CD4-positive, alpha-beta T cell treated with Interferon alpha-2 for 1 hour (primary cell): ENCODE measurements at regions not wholly inside any gene's neighbourhood (a gene's known extent, or its start where the extent isn't known, plus 50 kb on each side); places are given as distances from the start of the nearest gene placed in this dataset.
"Not testable (repeated sequence)": the region's sequence is repeated elsewhere in the genome, so short reads cannot be mapped to it uniquely, and the experiment has no call there.

Experiments used
- DNase-seq, 2 donors: peaks; one replicate each; pipeline ENCODE4 v3.0.0-alpha.2; 2020 to 2022

GRCh38 chr7:91719008-91719407 is 161.5 kb downstream of the MTERF1 start:
- DNase-seq, result no peak

DNA sequence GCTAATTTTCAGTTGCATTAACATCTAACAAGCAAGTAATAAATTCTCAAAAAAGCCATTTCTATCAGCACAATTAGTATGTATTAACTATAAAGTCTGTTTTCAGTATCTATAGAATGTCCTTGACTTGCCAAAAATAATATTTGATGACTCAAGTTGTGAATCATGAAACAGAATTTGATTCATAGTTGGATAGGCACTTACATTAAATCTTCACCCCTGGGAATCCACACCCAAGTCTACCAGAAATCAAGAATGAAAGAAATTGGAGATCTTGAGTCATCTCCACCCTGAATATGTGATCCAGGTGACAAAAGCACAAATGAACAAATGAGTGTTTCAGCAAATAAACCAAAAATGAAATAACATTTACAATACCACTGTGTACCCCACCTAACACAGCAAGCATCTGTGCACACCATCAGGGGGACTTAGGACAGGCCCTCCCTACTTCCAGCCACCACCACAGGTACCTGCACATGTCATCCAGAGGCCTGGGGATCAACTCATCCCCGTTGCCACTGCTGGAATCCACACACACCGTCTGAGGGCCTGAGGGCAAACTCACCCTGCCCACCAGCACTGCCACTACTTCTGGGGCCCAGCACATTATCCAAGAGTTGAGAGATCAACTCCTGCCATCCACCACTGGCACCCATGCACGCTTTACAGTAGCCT is 160.1 kb downstream of the MTERF1 start:
- DNase-seq, result no peak

- DNase-seq, result no peak
These were observed 157.7 kb downstream of the MTERF1 start for GRCh38 chr7:91722831-91723230.

DNA sequence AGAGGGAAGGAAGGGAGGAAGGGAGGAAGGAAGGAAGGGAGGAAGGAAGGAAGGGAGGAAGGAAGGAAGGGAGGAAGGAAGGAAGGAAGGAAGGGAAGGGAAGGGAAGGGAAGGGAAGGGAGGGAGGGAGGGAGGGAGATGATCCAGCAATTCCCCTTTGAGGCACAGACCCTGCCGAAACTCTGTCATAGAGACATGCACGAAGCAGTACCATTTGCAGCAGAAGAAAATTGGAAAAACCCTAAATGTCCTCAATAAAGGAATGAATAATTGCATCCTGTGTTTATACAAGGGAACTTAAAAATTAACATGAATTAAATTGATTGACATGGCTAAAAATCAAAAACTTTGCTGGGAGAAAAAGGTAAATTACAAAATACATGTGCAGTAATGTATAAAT is 151.5 kb downstream of the MTERF1 start:
- DNase-seq, result not testable (repeated sequence)

DNA sequence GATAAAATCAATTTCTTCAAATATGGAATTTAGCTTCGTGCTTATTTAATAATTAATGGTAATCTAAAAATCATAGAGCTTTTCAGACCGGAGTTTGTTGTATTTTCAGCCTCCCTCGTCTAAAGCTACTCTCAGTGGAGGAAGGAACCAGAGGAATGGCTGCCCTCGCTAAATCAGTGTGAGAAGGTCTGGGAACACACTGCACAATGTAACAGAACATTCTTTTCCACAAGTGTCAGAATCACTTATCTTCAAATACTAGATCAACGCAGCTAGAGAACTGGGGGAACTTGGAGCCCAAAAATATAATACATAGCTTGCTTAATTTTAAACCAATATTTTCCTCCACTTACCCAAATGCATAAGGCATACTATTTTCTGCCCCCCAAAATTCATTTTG is 148.5 kb downstream of the MTERF1 start:
- no peak for DNase-seq

GRCh38 chr7:91749418-91749817 is 131.1 kb downstream of the MTERF1 start:
- no peak for DNase-seq

GRCh38 chr7:91750091-91750490 is 130.4 kb downstream of the MTERF1 start:
- no peak for DNase-seq

- DNase-seq, result no peak
These were observed 128.4 kb downstream of the MTERF1 start for GRCh38 chr7:91752102-91752501.

GRCh38 chr7:91754280-91754679 is 126.2 kb downstream of the MTERF1 start:
- DNase-seq, result not testable (repeated sequence)

- not testable (repeated sequence) for DNase-seq
These were observed 125.4 kb downstream of the MTERF1 start for GRCh38 chr7:91755121-91755520.

- no peak for DNase-seq
These were observed 121.2 kb downstream of the MTERF1 start for GRCh38 chr7:91759205-91759863.

GRCh38 chr7:91767820-91768219 is 112.7 kb downstream of the MTERF1 start:
- no peak for DNase-seq

DNA sequence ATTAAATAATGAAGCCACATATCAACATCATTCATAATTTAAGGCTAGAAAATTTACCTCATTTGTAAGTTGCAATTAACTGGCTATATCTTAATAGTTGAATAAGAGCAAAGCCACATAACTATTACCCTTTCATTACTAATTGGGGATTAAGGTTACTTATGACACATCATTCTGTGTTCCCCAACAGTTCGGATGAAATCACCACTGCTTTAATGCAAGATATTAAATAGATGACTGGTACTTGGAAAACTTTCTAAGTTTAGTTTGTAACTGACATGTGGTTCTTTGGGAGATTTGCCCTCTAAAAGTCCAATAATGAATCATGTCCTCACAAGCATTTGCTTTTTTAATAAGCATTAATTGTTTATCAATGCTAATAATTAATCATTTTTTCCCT is 109.1 kb downstream of the MTERF1 start:
- no peak for DNase-seq

DNA sequence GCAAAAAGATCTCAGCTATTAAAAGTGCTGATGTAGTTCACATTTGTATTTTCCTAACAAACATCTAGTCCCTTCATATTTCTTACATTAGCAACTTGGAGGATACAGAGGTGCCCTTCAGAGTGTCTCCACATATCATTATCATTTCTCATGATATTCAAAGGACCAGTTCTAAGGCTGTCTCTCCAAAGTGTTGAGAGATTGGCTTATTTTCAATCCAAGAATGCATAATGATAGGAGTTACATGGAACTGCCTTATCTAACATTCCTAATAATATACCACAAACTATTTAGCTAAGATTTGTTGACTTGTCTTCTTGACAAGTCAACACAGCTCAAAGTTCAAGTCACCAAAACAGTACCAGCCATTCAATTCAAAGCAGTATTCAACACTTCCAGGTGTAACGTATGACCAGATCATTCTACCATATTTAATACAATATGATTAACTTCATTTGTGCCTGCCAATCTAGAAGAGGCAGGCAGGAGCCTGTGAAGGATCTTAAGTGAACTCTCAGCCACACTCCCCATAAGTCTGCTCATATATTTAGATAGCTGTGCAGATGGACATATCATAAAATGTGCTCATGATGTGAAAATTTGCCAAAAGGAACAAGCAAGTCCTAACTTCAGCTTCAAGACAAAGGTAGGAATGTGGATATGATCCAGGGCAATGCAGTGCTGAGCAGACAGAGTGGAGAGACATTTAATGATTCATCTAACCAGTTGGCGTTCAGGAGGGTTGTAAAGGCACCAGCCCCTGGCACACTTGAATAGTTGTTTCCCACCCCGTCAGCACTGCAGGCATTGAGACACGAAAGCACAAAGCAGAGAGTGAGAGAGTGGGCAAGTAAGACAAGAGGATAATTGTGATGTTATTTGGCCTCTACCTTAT is 108.3 kb downstream of the MTERF1 start:
- no peak for DNase-seq

GRCh38 chr7:91776171-91776570 is 104.3 kb downstream of the MTERF1 start:
- DNase-seq, result no peak

- DNase-seq, result no peak
These were observed 103.0 kb downstream of the MTERF1 start for GRCh38 chr7:91777522-91777921.

- DNase-seq, result no peak
These were observed 102.1 kb downstream of the MTERF1 start for GRCh38 chr7:91778416-91778815.

DNA sequence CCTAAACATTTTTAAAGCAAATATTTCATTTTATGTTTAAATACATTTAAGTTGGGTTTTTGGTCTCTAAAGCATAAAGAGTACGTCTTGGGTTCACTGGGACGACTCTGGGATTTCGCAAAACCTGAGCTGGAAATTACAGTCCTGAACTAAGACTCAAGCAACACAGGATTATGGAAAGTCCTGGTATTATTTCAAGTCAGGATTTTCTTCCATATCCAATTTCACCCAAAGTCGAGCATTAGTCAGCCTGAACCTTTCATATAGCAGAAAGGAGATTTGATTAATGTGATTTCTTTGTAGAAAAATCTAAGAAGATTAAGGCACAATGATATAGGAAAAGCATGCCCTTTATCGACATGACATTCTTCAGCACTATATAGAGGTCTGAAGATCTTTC is 100.0 kb downstream of the MTERF1 start:
- no peak for DNase-seq

DNA sequence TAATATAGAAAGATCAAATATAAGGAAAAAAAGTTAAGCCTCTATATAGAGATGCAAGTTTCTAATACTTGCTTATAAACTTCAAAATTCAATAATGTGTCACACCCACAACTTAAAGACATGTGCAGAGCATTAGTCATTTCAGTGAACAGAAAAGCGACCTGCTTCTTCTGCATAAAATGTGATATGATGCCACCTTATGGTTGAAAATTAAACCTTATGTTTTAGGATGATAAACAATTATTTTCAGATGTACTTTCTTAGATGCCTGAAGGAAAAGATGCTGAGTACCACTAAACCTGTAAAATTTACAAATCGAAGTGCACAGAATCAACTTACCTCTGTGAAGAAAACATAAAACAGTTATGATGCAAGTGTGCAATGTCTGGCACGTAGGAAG is 96.0 kb downstream of the MTERF1 start:
- DNase-seq, result no peak

DNA sequence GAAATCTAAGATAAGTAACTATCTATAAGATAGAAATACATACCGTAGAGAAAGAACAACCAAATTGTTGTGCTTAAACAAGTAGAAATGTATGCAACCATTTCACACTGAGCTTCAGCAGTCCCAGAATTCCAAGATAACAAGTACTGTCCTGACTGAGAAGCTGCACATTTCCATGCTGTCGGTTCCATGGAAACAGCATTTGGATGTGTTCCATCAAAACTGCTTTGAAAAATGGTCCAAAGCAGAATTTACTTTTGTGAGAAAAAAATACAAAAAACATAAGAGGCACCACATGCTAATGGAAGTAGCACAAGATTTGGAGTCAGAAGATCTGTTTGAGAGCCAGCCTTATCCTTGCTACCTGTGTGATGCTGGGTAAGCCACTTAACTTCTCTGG is 92.6 kb downstream of the MTERF1 start:
- no peak for DNase-seq

- DNase-seq, result no peak
These were observed 91.4 kb downstream of the MTERF1 start for GRCh38 chr7:91789086-91789485.

DNA sequence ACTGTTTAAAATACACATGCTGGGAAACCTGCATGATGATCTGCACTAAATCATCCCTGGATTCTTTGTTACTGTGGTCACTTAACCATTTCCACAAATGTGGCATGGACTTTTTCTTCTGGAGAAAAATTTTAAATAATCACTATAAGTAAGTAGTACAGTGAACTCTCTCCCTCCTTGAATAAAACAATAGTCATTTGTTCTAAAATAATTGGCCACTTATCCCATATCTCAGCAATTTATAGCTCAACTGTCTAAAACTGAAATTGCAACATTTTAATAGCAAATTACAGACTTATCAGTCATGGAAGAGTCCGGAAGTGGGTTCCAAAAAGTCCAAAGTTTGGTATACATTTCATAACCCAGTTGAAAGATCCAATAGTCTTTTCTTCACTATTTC is 90.9 kb downstream of the MTERF1 start:
- DNase-seq, result no peak

DNA sequence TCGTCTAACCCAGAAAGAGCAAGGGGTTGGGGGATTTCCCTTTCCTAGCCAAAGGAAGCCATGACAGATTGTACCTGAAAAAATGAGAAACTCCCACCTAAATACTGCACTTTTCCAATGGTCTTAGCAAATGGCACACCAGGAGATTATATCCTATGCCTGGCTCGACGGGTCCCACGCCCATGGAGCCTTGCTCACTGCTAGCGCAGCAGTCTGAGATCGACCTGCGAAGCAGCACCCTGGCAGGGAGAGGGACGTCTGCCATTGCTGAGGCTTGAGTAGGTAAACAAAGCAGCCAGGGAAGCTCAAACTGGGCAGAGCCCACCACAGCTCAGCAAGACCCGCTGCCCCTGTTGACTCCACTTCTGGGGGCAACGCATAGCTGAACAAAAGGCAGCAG is 89.9 kb downstream of the MTERF1 start:
- not testable (repeated sequence) for DNase-seq

DNA sequence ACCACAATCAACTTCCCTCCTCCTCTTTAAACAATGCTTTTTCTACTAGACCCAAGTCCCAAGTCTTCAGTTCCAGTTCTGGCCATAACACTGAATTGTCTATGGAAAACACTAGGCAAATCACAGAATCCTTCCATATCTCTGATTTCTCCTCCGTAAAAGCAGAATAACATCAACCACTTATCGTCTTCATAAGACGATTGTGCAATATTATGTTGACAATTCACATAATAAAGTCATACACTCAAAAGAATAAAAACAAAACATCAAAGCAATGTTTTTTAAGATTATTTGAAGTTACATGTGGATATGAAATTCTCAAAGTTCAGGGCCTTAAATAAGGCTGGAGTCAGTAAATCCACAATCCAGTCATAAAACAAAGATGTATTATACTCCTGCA is 84.4 kb downstream of the MTERF1 start:
- no peak for DNase-seq
